Inflammatory macrophage (primary cell): ENCODE measurements at regions not wholly inside any gene's neighbourhood (a gene's known extent, or its start where the extent isn't known, plus 50 kb on each side); places are given as distances from the start of the nearest gene placed in this dataset.
"Not testable (repeated sequence)": the region's sequence is repeated elsewhere in the genome, so short reads cannot be mapped to it uniquely, and the experiment has no call there.

Experiments used
- DNase-seq, 2 donors: peaks; one replicate each; pipeline ENCODE4 v3.0.0-alpha.2; 2020 to 2022

DNA sequence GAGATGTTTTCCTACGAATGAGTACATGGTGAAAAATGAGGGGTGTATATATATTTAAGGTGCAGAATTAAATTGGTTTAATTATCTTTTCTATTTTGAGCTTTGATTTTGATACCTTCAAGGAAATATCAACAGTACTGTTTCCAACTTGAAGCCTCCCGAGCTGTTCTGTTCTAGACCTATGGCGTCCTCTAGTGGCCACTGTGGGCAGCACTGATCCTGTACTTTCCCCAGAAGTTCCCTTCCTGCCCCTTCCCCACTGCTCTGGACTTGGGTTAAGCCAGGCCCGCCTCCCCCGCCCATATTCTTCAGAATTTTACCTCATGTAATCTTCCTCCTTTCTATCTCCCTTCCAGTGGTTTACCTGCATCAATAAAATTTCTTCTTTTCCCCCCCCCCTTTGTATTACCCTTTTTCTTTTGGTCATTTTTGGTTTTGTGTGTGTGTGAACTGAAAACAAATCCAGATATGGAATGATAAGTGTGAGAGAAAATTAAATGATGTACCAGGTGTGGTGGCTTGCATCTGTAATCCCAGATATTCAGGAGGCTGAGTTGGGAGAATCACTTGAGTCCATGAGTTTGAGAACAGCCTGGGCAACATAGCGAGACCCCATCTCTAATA, 1643.5 kb downstream of the TP53TG3F start:
- DNase-seq = no peak

GRCh38 chr16:35111772-35112171, 1652.4 kb downstream of the TP53TG3F start:
- not testable (repeated sequence) for DNase-seq

GRCh38 chr16:35131429-35131828, 1672.0 kb downstream of the TP53TG3F start:
- DNase-seq = no peak

- no peak for DNase-seq
Observed at GRCh38 chr16:35134471-35134870, 1675.1 kb downstream of the TP53TG3F start.

GRCh38 chr16:35140293-35140986, 1681.0 kb downstream of the TP53TG3F start:
- DNase-seq = no peak

DNA sequence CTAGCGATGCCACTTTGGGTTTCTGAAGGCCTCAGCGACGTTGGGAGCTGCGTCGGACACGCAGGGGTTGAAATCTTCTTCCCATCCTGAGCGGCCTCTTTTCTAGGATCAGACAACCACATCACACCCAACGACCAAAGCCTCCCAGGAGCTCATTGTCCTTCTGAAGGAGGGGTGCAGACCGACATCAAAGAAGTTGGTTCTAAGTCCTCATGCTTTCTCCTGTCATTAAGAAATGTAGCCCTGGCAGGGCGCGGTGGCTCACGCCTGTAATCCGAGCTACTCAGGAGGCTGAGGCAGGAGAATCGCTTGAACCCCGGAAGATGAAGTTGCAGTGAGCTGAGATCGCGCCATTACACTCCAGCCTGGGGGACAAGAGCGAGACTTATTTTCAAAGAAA, 1681.9 kb downstream of the TP53TG3F start:
- no peak for DNase-seq

DNA sequence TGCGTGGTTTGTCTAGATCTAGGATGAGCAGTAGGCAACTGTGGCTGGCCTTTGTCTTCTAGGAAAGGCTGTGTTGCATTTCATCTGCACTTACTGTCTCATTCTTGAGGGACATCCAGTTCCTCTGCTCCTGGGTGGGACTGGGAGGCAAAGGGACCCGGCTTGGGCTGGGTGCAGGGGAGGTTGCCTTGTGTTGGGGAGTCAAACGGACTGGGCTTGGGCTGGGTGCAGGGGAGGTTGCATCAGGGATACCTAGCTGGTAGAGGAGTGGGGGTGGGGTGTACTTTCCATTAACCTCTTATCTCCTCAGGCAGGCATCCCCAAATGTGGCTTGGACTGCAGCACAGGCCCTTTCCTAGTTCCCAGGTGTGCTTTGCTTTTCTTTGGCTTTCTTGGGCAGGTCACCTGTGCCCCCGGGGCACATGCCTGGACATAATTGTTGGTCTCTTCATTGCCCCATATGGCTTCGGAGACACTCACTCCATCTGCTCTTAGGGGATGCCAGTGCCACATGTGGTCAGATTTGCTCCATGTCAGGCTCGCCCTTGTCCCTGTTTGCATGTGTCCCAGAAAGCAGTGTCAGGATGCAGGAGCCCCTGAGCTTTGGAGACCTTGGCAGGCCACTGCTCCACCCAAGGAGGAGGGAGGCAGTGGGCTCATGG, 1682.9 kb downstream of the TP53TG3F start:
- no peak for DNase-seq

GRCh38 chr16:35142809-35143192, 1683.4 kb downstream of the TP53TG3F start:
- DNase-seq = no peak

- DNase-seq = no peak
Observed at GRCh38 chr16:35144212-35144932, 1685.0 kb downstream of the TP53TG3F start.

DNA sequence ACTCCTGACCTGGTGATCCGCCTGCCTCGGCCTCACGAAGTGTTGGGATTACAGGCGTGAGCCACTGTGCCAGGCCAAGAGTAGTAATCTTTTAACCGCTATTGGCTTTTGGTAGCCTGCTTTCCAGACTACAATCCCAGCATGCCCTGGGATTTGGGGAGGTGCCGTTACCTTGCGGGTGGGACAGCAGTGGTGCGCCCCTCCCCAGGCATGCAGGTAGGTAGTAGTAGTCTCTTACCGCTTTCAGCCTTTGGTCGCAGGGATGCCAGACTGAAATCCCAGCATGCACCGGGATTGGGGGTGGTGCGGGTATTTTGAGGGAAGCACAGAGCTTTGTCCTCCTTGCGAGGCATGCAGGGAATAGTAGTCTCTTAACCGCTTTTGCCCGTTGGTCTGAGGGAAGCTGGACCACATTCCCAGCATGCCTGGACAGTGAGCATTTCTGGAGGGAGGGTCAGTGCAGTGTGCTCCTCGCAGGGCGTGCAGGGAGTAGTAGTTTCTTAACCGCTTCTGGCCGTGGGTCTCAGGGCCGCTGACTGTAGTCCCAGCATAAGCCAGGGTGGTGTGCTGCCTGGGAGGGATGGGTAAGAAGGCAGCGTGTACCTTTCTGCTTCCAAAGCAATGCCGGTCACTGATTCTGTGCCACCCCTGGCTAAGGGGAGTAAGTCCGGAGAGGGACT, 1686.8 kb downstream of the TP53TG3F start:
- no peak for DNase-seq

DNA sequence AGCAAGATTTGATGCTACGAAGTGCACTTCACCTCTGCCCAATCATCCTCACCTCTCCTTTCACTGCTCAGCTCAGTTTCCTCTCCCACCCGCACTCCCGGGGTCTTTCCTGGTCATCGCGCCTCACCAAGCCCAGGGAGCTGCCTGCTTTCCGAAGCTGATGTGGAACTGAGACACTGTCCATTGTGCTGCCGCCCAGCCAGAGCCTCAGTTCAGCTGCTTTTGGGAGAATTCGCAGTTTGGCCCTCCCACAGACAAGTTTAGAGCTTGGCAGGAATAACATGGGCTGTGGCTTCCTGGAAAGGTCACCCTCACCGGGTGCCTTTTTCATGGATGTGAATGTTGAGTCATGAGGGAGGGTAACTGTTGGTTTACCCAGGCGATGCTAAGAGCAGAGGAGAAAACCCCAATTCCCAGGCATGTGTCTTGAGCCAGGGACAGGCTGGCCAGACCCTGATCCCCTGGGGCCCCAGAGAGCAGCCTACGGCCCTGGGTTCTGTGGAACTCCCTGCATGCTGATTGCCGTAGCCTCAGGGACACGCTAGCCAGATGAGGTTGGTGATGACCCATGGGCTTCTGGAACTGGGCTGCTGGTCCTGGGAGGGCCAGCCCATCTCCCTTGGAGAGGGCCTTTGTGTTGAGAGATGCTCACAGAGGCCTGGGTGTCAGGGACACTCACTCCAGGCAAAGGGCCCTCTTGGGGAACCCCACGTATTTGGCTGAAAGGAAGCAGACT, 1687.5 kb downstream of the TP53TG3F start:
- no peak for DNase-seq

DNA sequence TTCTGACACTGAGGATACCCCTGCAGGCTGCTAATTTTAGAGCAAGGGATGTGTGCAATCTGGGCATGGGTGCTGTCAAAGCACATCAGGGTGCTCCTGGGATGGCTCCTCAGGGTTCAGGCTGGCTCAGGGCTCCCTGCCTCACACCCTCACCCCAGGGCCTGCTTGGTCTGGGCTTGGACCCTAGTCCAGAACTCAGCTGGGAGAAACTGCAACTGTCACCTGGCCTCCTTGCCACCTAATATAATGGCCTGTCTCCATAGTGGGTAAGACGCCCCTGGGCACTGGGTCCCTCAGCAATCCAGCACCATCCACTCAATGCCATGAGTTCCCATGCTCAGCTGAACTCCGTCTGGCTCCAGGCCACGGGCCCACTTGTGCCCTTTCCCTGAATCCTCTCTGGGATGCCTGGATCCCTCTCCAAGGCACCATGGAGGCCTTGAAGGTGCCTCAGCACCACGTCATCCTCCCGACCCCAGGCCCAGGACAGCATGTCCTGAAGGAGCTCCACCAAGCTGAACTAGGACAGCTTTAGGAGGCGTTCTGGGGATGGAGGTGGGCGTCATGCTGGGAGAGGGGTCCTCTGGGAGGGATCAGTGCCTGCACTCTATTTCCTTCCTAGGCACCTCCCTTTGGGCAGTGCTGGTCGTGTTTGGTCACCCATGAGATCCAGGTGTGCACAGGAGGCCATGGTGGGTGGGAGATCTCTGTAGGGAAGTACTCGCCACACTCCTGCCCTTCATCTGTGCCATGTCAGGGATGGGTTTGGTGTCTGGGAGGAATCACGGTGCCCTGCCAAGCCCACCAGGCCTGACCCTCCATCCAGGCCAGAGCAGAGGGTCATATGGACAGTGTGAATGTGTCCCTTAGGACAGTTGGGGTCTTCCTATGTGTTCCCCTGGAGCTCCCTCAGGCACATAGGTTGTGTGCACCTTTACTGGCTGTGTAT, 1688.4 kb downstream of the TP53TG3F start:
- DNase-seq = no peak

DNA sequence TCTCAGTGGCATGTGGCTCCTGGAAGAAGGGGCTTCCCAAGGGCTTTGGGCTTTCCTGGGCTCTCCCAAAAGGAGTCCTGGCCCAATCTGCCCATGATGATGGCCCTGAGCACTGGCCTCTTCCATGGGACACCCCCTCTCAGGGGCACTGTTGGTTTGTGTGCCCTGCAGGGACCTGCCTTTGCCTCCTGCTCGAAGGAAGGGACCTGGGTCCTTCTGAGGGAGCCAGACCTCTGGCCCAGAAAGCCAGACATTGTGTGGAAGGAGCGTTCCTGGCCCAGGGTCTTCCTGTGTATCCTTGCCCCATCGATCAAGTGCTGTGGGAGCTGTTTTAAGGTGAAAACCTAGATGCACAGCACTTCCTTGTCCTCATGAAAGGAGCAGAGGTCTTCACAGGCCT, 1689.3 kb downstream of the TP53TG3F start:
- no peak for DNase-seq

DNA sequence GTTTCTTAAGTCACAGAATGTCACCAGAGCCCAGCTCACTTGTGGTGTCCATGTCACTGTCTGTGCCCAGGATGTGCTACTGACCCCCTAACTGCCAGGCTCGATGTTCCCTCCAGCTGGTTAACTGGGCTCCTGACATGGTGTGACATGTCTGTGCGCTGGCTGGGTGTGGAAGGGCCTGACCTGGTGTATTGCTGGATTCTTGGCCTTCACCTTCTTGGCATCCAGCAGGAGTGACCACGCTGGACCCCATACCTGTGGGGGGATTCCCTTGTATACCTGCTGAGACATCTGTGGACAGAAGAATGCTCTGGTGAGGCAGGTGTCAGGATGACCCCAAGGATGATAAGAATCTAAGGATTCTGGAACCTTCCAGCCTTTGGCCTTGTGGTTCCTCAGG, 1690.1 kb downstream of the TP53TG3F start:
- DNase-seq = no peak

DNA sequence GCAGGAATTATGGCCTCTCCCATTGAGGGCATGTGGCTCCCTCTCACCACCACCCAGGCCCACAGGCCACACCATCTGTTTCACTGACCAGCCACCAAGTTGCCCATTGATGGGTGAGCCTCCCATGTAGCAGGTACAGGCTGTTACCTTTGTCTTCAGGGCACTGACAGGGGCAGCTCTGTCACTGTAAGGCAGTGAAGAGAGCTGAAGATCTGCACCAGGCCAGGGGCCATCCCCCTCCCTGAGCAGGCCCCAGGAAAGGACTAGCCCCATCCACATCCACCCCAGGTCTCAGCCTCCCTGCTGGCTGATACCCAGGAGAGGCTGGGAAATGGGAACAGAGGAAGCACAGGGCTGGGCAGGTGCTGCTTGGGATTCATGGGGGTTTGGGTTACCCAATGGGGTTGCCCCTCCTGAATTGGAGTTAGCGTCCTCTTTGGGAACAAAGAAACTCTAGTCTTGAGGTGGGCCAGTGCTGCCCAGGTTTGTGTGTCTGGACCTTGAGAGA, 1691.4 kb downstream of the TP53TG3F start:
- no peak for DNase-seq

GRCh38 chr16:35152067-35152627, 1692.7 kb downstream of the TP53TG3F start:
- DNase-seq = no peak

DNA sequence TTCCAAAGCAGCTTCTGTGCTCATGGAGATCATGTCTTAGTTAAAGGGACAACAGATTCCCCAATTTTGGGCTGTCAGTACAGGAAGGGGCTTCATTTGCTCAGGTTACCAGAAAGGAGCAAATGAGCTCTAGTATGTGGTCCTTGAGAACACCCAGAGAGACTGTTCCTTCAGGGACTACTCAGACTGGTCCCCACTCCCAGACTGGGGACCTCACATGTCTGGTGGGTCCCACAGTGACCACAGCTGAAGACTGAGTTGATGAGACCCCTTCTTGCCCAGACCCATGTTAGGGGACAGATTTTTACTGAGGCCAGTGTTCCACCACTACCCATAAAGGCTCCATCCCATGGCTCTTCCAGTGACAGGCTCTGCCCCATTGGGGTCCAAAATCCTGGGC, 1695.2 kb downstream of the TP53TG3F start:
- no peak for DNase-seq

- not testable (repeated sequence) for DNase-seq
Observed at GRCh38 chr16:35157549-35157948, 1698.1 kb downstream of the TP53TG3F start.

DNA sequence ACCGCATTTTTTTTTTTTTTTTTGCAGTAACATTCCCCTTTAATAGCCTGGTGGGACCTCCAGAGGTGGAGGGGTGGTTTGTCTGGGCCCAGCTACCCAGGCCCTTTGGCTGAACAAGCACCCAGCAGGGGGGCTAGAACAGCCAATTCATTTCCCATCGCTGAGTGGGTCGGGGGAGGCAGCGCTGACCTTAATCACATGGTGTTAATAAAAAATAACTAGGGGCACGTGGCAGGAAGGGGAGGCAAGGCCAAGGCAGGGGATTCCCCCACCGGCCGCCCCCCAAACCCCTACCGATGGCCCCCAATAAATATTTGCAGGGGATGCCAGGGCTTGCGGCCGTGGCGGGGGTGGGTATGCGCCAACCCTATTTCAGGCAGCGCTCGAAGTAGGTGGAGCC, 1709.9 kb downstream of the TP53TG3F start:
- DNase-seq = not testable (repeated sequence)

- DNase-seq = not testable (repeated sequence)
Observed at GRCh38 chr16:35170061-35170460, 1710.6 kb downstream of the TP53TG3F start.
